Fibroblast of pulmonary artery (primary cell): ENCODE measurements at regions not wholly inside any gene's neighbourhood (a gene's known extent, or its start where the extent isn't known, plus 50 kb on each side); places are given as distances from the start of the nearest gene placed in this dataset.

Experiments used
- DNase-seq: peaks from one replicate; pipeline ENCODE4 v3.0.0-alpha.2; 2010; ENCODE audit warnings: low read depth
- H3K4me3 ChIP-seq: replicated peaks from 2 replicates; pipeline ENCODE4 v1.5.1; 2011; ENCODE audit warnings: low read depth, mild to moderate bottlenecking, control low read depth, low read length, moderate library complexity
- CTCF ChIP-seq: IDR thresholded peaks from 2 replicates; pipeline ENCODE4 v1.5.1; 2011; ENCODE audit warnings: mild to moderate bottlenecking, control low read depth, low read length, inconsistent platforms; ENCODE audit errors: missing control alignments

GRCh38 chr12:92421042-92421441, 275.4 kb upstream of the BTG1 start:
- no peak for DNase-seq
- no peak overlapping the region for H3K4me3 ChIP-seq
- no peak for TF ChIP-seq CTCF

- TF ChIP-seq CTCF, result no peak
- no peak overlapping the region for H3K4me3 ChIP-seq
- DNase-seq, result no peak
Observed at GRCh38 chr12:92419201-92419600, 273.6 kb upstream of the BTG1 start.

- no peak for TF ChIP-seq CTCF
- no peak for DNase-seq
- no peak overlapping the region for H3K4me3 ChIP-seq
Observed at GRCh38 chr12:92418381-92418780, 272.7 kb upstream of the BTG1 start.

GRCh38 chr12:92417373-92417772, 271.7 kb upstream of the BTG1 start:
- no peak for DNase-seq
- no peak for TF ChIP-seq CTCF
- no peak overlapping the region for H3K4me3 ChIP-seq

GRCh38 chr12:92416385-92416812, 270.8 kb upstream of the BTG1 start:
- H3K4me3 ChIP-seq, result no peak overlapping the region
- DNase-seq, result no peak
- TF ChIP-seq CTCF, result no peak

GRCh38 chr12:92414170-92415070, 268.8 kb upstream of the BTG1 start:
- no peak overlapping the region for H3K4me3 ChIP-seq
- peak; percentile 6 for DNase-seq
- TF ChIP-seq CTCF, result no peak

- H3K4me3 ChIP-seq, result no peak overlapping the region
- no peak for TF ChIP-seq CTCF
- no peak for DNase-seq
Observed at GRCh38 chr12:92413286-92413685, 267.6 kb upstream of the BTG1 start.
